Neural cell (in vitro differentiated cells): ENCODE measurements at regions not wholly inside any gene's neighbourhood (a gene's known extent, or its start where the extent isn't known, plus 50 kb on each side); places are given as distances from the start of the nearest gene placed in this dataset.

Experiments
- H2AFZ ChIP-seq: fragments of 200-600, 300-800 bp; sonication (generic), shearing (Covaris generic); 2 replicates; pipeline ENCODE4 v1.6.0; 2014; ENCODE audit warnings: low read depth, mild to moderate bottlenecking, antibody characterized with exemption, low read length, moderate library complexity
- H3F3A ChIP-seq: fragments of 200-600 bp; shearing (Covaris generic); 2 replicates; pipeline ENCODE4 v1.6.1; 2016; ENCODE audit warnings: mild to moderate bottlenecking, moderate library complexity, mixed read lengths, antibody characterized with exemption, low read length; ENCODE audit not compliant: insufficient read depth, poor library complexity, severe bottlenecking
- H3K27ac ChIP-seq: fragments of 200-600, 300-800 bp; sonication (generic), shearing (Covaris generic); 2 replicates; pipeline ENCODE4 v1.5.1; 2014; ENCODE audit warnings: mild to moderate bottlenecking, low read length, moderate library complexity
- H3K27me3 ChIP-seq: fragments of 300-800, 200-600 bp; sonication (generic), shearing (Covaris generic); 2 replicates; pipeline ENCODE4 v1.6.0; 2014; ENCODE audit warnings: mild to moderate bottlenecking, low read depth, low read length, moderate library complexity; ENCODE audit not compliant: insufficient read depth
- H3K36me3 ChIP-seq: fragments of 300-800, 200-600 bp; sonication (generic), shearing (Covaris generic); 2 replicates; pipeline ENCODE4 v1.5.1; 2014; ENCODE audit warnings: mild to moderate bottlenecking, antibody characterized with exemption, low read length, moderate library complexity; ENCODE audit not compliant: insufficient read depth
- H3K4me2 ChIP-seq: fragments of 300-800, 200-600 bp; sonication (generic), shearing (Covaris generic); 2 replicates; pipeline ENCODE4 v1.6.0; 2014; ENCODE audit warnings: mild to moderate bottlenecking, low read length
- H3K4me3 ChIP-seq: fragments of 300-800, 200-600 bp; sonication (generic), shearing (Covaris generic); 2 replicates; pipeline ENCODE4 v1.5.1; 2014; ENCODE audit warnings: mild to moderate bottlenecking, low read length, moderate library complexity
- H3K79me2 ChIP-seq: fragments of 200-600 bp; shearing (Covaris generic); replicated peaks from 2 replicates; pipeline ENCODE4 v1.6.0; 2014; ENCODE audit warnings: mild to moderate bottlenecking, low read length, moderate library complexity; ENCODE audit not compliant: insufficient read depth
- H3K9ac ChIP-seq: fragments of 300-800, 200-600 bp; sonication (generic), shearing (Covaris generic); 2 replicates; pipeline ENCODE4 v1.6.1; 2016; ENCODE audit warnings: mild to moderate bottlenecking, low read length, mixed read lengths
- H3K9me2 ChIP-seq: fragments of 200-600 bp; shearing (Covaris generic); 2 replicates; pipeline ENCODE4 v1.6.1; 2016; ENCODE audit warnings: mild to moderate bottlenecking, low read length, mixed read lengths; ENCODE audit not compliant: insufficient read depth
- H3K9me3 ChIP-seq: fragments of 200-600, 300-800 bp; sonication (generic), shearing (Covaris generic); 2 replicates; pipeline ENCODE4 v1.6.1; 2016; ENCODE audit warnings: mild to moderate bottlenecking, mixed run types, low read length, moderate library complexity, mixed read lengths
- H4K20me1 ChIP-seq: fragments of 200-600 bp; shearing (Covaris generic); 2 replicates; pipeline ENCODE4 v1.6.1; 2016; ENCODE audit warnings: mild to moderate bottlenecking, mixed run types; ENCODE audit not compliant: insufficient read depth
- CTCF ChIP-seq: fragments of 450-650 bp; IDR thresholded peaks from 2 replicates; pipeline ENCODE4 v1.5.1; 2014; ENCODE audit warnings: antibody characterized with exemption, mild to moderate bottlenecking, moderate library complexity; ENCODE audit not compliant: poor library complexity, severe bottlenecking
- EP300 ChIP-seq: fragments of 450-650 bp; conservative IDR thresholded peaks from 2 replicates; pipeline ENCODE4 v1.6.1; 2014; ENCODE audit warnings: antibody characterized with exemption, mild to moderate bottlenecking, moderate library complexity; ENCODE audit not compliant: poor library complexity, severe bottlenecking
- EZH2 ChIP-seq: fragments of 200-600, 300-800 bp; shearing (Covaris generic), sonication (generic); IDR thresholded peaks from 2 replicates; pipeline ENCODE4 v1.6.1; 2014; ENCODE audit warnings: antibody characterized with exemption, low read length, borderline replicate concordance, mild to moderate bottlenecking; ENCODE audit not compliant: insufficient read depth, poor library complexity, severe bottlenecking
- MXI1 ChIP-seq: fragments of 450-650 bp; conservative IDR thresholded peaks from 2 replicates; pipeline ENCODE4 v1.6.1; 2014; ENCODE audit warnings: antibody characterized with exemption, mild to moderate bottlenecking; ENCODE audit not compliant: poor library complexity, severe bottlenecking
- POLR2AphosphoS5 ChIP-seq: IDR thresholded peaks from 2 replicates; pipeline ENCODE4 v1.6.1; 2012
- RAD21 ChIP-seq: fragments of 450-650 bp; conservative IDR thresholded peaks from 2 replicates; pipeline ENCODE4 v1.6.1; 2014; ENCODE audit warnings: antibody characterized with exemption, mild to moderate bottlenecking, moderate library complexity
- REST ChIP-seq: IDR thresholded peaks from 2 replicates; pipeline ENCODE4 v1.6.1; 2012; ENCODE audit warnings: borderline replicate concordance
- SMC3 ChIP-seq: fragments of 450-650 bp; conservative IDR thresholded peaks from 2 replicates; pipeline ENCODE4 v1.6.1; 2014; ENCODE audit warnings: antibody characterized with exemption, mild to moderate bottlenecking, moderate library complexity; ENCODE audit not compliant: poor library complexity
- TAF1 ChIP-seq: IDR thresholded peaks from 2 replicates; pipeline ENCODE4 v1.6.1; 2012; ENCODE audit warnings: low read depth

- no peaks in the 10 kb centered on the region for H4K20me1 ChIP-seq
- H3K27ac ChIP-seq = no peak overlapping the region
- no peaks in the 10 kb centered on the region for H3K27me3 ChIP-seq
- H3K9ac ChIP-seq = no peak overlapping the region
- no peak overlapping the region for H2AFZ ChIP-seq
- no peaks in the 10 kb centered on the region for H3K9me3 ChIP-seq
- H3F3A ChIP-seq = no peaks in the 10 kb centered on the region
- H3K4me3 ChIP-seq = no peak overlapping the region
- no peaks in the 10 kb centered on the region for H3K79me2 ChIP-seq
- TF ChIP-seq REST = no peak
- no peak for TF ChIP-seq CTCF
- no peak for TF ChIP-seq EP300
- TF ChIP-seq MXI1 = no peak
- no peak for TF ChIP-seq EZH2
- TF ChIP-seq RAD21 = no peak
- no peak for TF ChIP-seq POLR2AphosphoS5
- no peak for TF ChIP-seq TAF1
- no peak for TF ChIP-seq SMC3
- H3K36me3 ChIP-seq = no peaks in the 10 kb centered on the region
- no peaks in the 10 kb centered on the region for H3K9me2 ChIP-seq
- H3K4me2 ChIP-seq = no peak overlapping the region
Observed at GRCh38 chr1:219506936-219507335, 106.0 kb downstream of the ZC3H11B start.

- no peak overlapping the region for H3K9ac ChIP-seq
- H3K9me3 ChIP-seq = no peaks in the 10 kb centered on the region
- no peak overlapping the region for H3K4me2 ChIP-seq
- no peak overlapping the region for H2AFZ ChIP-seq
- TF ChIP-seq POLR2AphosphoS5 (no peak), REST (no peak), EP300 (no peak)
- H3K27ac ChIP-seq = no peak overlapping the region
- H3K36me3 ChIP-seq = no peaks in the 10 kb centered on the region
- no peaks in the 10 kb centered on the region for H3K27me3 ChIP-seq
- no peaks in the 10 kb centered on the region for H3K79me2 ChIP-seq
- H3K9me2 ChIP-seq = no peaks in the 10 kb centered on the region
- no peak overlapping the region for H3K4me3 ChIP-seq
- H4K20me1 ChIP-seq = no peaks in the 10 kb centered on the region
- no peaks in the 10 kb centered on the region for H3F3A ChIP-seq
Observed at GRCh38 chr1:219506473-219506899, 106.4 kb downstream of the ZC3H11B start.
